Epithelial cell of proximal tubule (primary cell): ENCODE measurements at regions not wholly inside any gene's neighbourhood (a gene's known extent, or its start where the extent isn't known, plus 50 kb on each side); places are given as distances from the start of the nearest gene placed in this dataset.

Experiments used
- DNase-seq: peaks from one replicate; pipeline ENCODE4 v3.0.0-alpha.2; 2011; ENCODE audit warnings: low read depth
- H3K4me3 ChIP-seq: 2 replicates; pipeline ENCODE4 v1.5.1; 2011; ENCODE audit warnings: low read depth, mild to moderate bottlenecking, low read length
- CTCF ChIP-seq: conservative IDR thresholded peaks from 2 replicates; pipeline ENCODE4 v1.5.1; 2012; ENCODE audit warnings: low read depth, mild to moderate bottlenecking, low read length

GRCh38 chr9:706073-706472, 135.4 kb upstream of the DMRT1 start:
- peak overlapping the region; percentile 61 for H3K4me3 ChIP-seq
- DNase-seq = no peak
- TF ChIP-seq CTCF = no peak

GRCh38 chr9:706606-707459, 134.7 kb upstream of the DMRT1 start:
- TF ChIP-seq CTCF = peak; percentile 1
- no peak for DNase-seq
- H3K4me3 ChIP-seq = peak overlapping the region; percentile 61

- peak overlapping the region; percentile 50 for H3K4me3 ChIP-seq
- no peak for TF ChIP-seq CTCF
- no peak for DNase-seq
Measured at GRCh38 chr9:708182-708550, 133.3 kb upstream of the DMRT1 start.

GRCh38 chr9:708551-709432, 132.7 kb upstream of the DMRT1 start:
- H3K4me3 ChIP-seq = peak overlapping the region; percentile 50
- DNase-seq = no peak
- no peak for TF ChIP-seq CTCF

- no peak for TF ChIP-seq CTCF
- H3K4me3 ChIP-seq = no peak overlapping the region
- no peak for DNase-seq
Measured at GRCh38 chr9:710951-711745, 130.3 kb upstream of the DMRT1 start.

GRCh38 chr9:711761-712553, 129.5 kb upstream of the DMRT1 start:
- TF ChIP-seq CTCF = no peak
- no peak overlapping the region for H3K4me3 ChIP-seq
- DNase-seq = no peak
